DMS79 treated with DMSO at 0.1 percent for 48 hours (cell line): ENCODE measurements at regions not wholly inside any gene's neighbourhood (a gene's known extent, or its start where the extent isn't known, plus 50 kb on each side); places are given as distances from the start of the nearest gene placed in this dataset.
A peak's percentile ranks its signal among the peaks of the same experiment; 100 is the strongest.

Experiments used
- DNase-seq: peaks from one replicate; lab custom pipeline; 2025; lab: John Stamatoyannopoulos, UW

- DNase-seq: no peak
These were observed 75.6 kb upstream of the BCL11B start for GRCh38 chr14:99347561-99347960.

GRCh38 chr14:99346470-99347080, 74.6 kb upstream of the BCL11B start:
- no peak for DNase-seq

- DNase-seq: no peak
These were observed 73.5 kb upstream of the BCL11B start for GRCh38 chr14:99345472-99345871.

DNA sequence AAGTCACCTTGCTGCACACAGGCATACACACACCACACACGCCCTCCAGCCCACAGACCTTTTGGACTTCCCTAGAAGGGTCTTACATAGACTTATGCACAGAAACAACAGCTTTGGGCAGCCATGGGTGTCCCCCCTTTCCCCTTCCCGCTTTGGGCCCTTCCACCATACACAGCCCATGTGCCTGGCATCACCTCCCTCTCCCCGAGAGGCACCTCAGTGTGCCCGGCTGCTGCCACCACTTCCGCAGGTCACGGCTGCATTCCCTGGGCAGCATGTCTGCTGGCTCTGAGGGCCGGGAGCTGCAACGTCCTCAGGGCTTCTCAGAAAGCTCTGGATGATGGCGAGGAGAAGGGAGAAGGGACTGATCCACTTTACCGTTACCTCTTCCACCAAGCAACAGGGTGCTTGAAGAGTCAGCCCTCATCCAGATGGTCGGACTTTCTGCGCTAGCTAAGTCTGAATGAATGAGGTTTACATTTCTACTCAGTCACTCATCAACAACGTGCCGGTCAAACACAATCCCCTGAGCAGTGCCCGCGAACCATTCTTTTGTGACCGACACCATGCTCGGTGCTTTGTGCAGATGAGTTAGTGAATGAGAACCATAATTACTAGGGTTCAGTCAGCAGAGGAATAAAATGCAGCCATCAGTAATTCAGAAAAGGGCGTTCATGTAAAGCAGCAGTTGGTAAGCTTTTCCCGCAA, 72.2 kb upstream of the BCL11B start:
- no peak for DNase-seq

GRCh38 chr14:99342906-99343305, 70.9 kb upstream of the BCL11B start:
- no peak for DNase-seq

DNA sequence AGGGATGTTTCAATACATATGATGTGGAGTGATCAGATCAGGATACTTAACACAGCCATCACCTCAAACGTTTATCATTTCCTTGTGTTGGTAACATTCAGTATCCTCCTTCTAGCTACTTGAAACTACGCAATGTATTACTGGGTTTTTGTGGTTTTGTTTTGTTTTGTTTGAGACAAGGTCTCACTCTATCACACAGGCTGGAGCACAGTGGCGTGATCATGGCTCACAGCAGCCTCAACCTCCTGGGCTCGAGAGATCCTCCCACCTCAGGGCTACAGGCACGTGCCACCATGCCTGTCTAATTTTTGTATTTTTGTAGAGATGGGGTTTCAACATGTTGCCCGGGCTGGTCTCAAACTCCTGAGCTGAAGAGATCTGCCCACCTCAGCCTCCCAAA, 70.2 kb upstream of the BCL11B start:
- DNase-seq: no peak

- DNase-seq: no peak
These were observed 67.6 kb upstream of the BCL11B start for GRCh38 chr14:99339551-99339950.

GRCh38 chr14:99338313-99338712, 66.3 kb upstream of the BCL11B start:
- no peak for DNase-seq

DNA sequence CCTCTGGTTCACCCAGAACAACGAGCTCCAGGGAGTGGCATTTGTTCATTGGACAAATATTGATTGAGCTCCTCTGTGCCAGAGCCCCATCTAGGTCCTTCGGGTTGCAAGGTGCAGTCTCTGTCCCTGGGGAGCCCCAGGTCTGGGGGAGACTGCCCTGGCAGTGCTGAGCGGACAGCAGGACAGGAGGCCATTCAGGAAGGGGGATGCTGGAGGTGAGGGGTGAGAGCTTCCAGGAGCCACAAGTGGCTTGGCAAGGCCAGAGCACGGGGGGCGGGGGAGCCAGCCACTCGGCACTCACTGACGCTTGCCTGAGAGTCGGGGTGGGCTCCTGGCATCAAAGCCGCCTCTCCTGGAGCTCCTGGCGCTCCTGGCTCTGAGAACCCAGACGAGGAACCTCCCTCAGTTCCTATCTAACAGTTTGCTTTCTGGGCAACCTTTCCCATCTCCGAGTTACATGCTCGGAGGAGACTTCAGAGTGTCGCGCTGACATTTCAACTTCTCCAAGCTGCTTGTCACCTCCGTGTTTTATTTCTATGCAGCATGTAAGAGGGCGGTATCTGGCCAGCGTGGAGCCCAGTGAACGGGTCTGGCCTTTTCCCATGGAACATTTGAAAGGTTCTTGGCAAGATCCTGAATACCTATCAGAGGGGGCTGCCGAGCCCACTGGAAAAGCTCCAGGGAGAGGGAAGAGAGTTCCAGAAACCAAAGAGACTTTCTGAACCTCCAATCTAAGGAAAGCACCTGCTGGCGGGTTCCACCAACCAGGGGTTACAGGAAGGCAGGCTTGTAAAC, 62.0 kb upstream of the BCL11B start:
- DNase-seq: peak; percentile 62

GRCh38 chr14:99333214-99333613, 61.2 kb upstream of the BCL11B start:
- no peak for DNase-seq

- no peak for DNase-seq
These were observed 59.8 kb upstream of the BCL11B start for GRCh38 chr14:99331811-99332210.

DNA sequence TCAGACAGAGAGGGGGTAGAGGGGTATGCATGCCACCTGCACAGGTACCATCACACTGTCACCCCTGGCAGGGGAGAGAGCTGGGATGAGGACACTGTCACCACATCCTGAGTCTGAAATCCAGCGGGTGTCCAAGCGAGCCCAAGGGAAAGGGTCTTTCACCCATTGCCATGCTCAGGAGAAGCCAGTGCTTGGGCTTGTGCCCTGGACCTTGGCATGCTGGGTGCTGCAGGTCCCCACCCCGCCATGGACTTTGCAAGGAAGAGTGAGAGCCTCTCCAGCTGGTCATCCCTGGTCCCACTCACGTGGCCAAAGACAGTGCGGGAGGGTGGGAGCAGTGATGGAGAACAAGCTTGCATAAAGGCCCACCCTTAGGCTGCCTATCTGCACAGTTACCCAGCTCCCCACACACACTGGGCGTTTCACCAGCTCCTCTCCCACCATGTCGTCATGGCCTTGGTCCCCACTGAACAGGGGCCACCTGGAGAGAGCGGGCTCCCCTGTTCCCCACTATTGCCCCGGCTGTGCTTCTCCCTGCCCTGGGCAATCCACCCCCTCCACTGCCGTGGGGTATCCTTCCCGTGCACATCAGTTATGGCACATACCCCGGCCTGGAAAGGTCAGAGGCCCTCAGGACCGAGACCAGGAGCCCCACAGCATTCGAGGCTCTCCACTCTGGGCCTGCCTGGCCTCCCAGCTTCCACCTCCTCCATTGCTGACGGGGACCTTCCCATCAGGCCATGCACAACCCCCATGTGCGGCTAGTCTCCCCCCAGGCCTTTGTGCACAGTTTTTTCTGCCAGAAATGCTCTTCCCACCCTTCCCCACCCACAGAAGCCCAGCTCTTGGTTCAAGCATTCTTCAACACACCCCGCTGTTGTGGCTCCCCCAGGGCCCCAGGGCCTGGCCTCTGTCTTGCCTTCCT, 58.6 kb upstream of the BCL11B start:
- no peak for DNase-seq

GRCh38 chr14:99329711-99330315, 57.8 kb upstream of the BCL11B start:
- no peak for DNase-seq

DNA sequence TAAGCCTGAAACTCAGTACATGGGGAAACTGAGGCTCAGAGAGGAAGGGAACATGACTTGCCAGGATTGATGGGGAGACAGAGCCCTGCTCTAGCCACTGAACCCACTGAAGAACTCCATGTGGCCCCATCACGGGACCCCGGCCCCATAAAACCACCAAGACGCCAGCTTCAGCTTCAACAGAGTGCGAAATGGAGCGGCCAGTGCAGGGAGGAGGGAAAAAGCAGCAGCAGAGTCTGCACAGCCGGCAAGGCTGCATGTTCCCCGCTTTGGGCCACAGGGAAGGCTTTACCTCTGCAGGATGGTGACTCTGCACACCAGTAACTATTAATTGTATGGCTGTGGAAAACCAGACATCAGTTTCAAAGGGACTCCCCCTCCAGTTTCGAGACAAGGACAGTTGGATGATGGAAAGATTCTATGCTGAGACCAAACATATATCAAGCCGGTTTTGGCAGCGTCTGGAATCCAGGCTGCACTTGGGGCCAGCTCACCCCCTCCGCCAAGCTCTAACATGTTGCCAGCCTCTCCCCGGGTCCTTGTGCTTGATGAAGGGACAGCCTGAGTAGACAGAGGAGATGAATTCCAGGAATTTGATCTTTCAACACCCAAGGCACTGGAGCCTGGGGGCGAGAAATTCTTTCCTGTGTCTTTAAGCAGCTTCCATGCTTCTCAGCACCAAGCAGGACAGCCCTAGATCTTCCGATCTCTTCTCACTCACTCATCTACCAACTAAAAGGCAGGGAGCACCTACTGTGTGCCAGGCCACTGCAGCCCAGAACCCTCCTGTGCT, 55.7 kb upstream of the BCL11B start:
- no peak for DNase-seq

- DNase-seq: no peak
These were observed 55.1 kb upstream of the BCL11B start for GRCh38 chr14:99327050-99327449.

GRCh38 chr14:99326041-99326710, 54.2 kb upstream of the BCL11B start:
- DNase-seq: no peak

DNA sequence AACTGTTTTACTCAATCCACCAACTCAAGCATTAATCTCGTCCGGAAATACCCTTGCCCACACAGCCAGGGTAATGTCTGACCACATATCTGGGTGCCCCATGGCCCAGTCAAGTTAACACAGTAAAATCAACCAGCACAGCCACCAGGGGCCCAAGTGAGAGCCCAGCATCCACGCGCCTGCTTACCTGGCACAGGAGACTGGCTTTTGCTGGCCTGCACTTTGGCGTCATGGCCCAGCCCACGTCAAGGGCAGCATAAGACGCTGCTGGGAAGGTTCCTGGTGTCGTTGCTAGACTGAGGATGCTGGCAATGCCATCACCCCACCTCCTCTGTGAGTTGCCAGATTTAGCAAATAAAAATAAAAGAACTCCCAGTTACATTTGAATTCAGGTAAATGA, 53.6 kb upstream of the BCL11B start:
- no peak for DNase-seq

DNA sequence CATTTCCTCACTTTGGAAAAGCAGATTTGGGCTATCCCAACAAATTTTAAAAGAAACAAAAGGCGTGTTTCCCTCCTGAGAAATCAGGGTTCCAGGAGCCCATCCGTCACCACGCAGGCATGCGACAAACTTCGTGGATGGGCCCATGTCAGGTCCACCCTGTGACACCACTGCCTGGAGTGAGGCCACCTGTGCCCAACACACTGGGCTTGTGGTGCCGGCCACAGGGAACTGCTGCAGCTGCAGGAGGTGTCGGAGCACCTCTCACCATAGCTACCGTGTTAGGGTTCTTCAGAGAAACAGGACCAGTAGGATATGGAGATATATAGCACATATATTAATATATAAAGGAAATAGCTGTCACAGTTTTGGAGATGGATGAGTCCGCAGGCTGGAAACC, 53.0 kb upstream of the BCL11B start:
- DNase-seq: no peak

GRCh38 chr14:99324291-99324690, 52.3 kb upstream of the BCL11B start:
- DNase-seq: no peak

GRCh38 chr14:99323603-99324185, 51.7 kb upstream of the BCL11B start:
- DNase-seq: no peak
